ENCODE measurements at regions not wholly inside any gene's neighbourhood (a gene's known extent, or its start where the extent isn't known, plus 50 kb on each side); places are given as distances from the start of the nearest gene placed in this dataset.

DNA sequence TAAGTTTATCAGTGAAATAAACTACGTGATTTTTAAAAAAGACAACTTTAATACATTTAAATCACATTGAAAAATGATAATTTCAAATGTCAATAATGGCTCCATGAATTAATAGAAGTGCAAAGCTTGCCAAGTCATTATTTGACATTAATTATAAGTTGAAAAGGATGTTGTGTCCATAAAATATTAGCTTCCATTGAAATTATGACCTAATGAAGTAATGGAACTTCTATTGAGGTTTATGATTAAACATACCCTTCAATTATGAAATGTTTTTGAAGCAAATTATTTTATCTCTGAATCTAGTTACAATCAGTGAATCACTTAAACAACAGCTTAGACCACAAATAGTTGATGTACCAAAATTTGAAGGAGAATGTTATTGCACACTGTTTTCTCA lies 144.2 kb downstream of the SLITRK6 start:
- TF ChIP-seq, protein P1, sequence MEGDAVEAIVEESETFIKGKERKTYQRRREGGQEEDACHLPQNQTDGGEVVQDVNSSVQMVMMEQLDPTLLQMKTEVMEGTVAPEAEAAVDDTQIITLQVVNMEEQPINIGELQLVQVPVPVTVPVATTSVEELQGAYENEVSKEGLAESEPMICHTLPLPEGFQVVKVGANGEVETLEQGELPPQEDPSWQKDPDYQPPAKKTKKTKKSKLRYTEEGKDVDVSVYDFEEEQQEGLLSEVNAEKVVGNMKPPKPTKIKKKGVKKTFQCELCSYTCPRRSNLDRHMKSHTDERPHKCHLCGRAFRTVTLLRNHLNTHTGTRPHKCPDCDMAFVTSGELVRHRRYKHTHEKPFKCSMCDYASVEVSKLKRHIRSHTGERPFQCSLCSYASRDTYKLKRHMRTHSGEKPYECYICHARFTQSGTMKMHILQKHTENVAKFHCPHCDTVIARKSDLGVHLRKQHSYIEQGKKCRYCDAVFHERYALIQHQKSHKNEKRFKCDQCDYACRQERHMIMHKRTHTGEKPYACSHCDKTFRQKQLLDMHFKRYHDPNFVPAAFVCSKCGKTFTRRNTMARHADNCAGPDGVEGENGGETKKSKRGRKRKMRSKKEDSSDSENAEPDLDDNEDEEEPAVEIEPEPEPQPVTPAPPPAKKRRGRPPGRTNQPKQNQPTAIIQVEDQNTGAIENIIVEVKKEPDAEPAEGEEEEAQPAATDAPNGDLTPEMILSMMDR (IDR thresholded peaks at IDR 0.05) = no peak
- no peak for TF ChIP-seq EP300 (IDR thresholded peaks at IDR 0.05)
